K562 (cell line): ENCODE measurements at regions not wholly inside any gene's neighbourhood (a gene's known extent, or its start where the extent isn't known, plus 50 kb on each side); places are given as distances from the start of the nearest gene placed in this dataset.

Experiments used
- ATAC-seq: fragments of 200-7000 bp; cut with Tn5 transposase; 3 replicates; pipeline ENCODE4 v1.9.1; 2020; ENCODE audit warnings: moderate library complexity
- BruUV-seq: library from RNA; stranded (reverse); fragments of 400-500 nt; replicated peaks from 2 replicates; lab custom pipeline; 2021; lab: Mats Ljungman, UMichigan
- CTCF ChIA-PET: fragments of 300-600 bp; formaldehyde crosslinking; extraction: SDS; loops from one replicate; lab custom pipeline; 2021; ENCODE audit warnings: low intra/inter-chr PET ratio; lab: Yijun Ruan, JAX
- POLR2A ChIA-PET: fragments of 300-600, 350-650 bp; sonication (Branson Sonifier 250); formaldehyde crosslinking; extraction: SDS; loops from one replicate; lab custom pipeline; 2021; ENCODE audit warnings: antibody characterized with exemption, inconsistent platforms; lab: Yijun Ruan, JAX
- DNase-seq, 4 experiments: peaks; one replicate each; pipeline versions ENCODE4 v3.0.0 to v3.0.0-alpha.2; 2011 to 2018; ENCODE audit warnings: low spot score in 3 of 4, mixed read lengths in 3 of 4; ENCODE audit errors: extremely low read depth in 1 of 4
- FAIRE-seq: peaks from 2 replicates; lab custom pipeline; 2011; peaks lifted over from hg19 to GRCh38; lab: Jason Lieb, UNC
- H2AFZ ChIP-seq: 2 replicates; pipeline ENCODE4 v1.6.0; 2011; ENCODE audit warnings: low read depth, low read length, control low read depth, inconsistent platforms
- H3K27ac ChIP-seq: fragments of 200-600 bp; 3 replicates; pipeline ENCODE4 v1.8.0; 2011; ENCODE audit warnings: low read depth, mild to moderate bottlenecking, control low read depth, inconsistent platforms, low read length, moderate library complexity, mixed read lengths; ENCODE audit errors: extremely low read depth
- H3K27me3 ChIP-seq, 2 experiments: fragments of 300-600 bp in 1 of 2; 2 replicates in 1 of 2; 3 replicates in 1 of 2; pipeline versions ENCODE4 v1.6.0 to v1.8.0; 2011; ENCODE audit warnings: inconsistent platforms in 2 of 2, low read length in 2 of 2, mild to moderate bottlenecking in 1 of 2, mixed read lengths in 1 of 2, moderate library complexity in 1 of 2; ENCODE audit not compliant: control insufficient read depth in 2 of 2, insufficient read depth in 2 of 2
- H3K36me3 ChIP-seq: fragments of 300-600 bp; 3 replicates; pipeline ENCODE4 v1.8.0; 2011; ENCODE audit warnings: mild to moderate bottlenecking, low read length, inconsistent platforms; ENCODE audit not compliant: control insufficient read depth, insufficient read depth
- H3K4me1 ChIP-seq, 2 experiments: fragments of 200-600 bp in 1 of 2; replicated peaks in 1 of 2; 2 replicates in 1 of 2; 3 replicates in 1 of 2; pipeline versions ENCODE4 v1.5.1 to v1.8.0; 2011; ENCODE audit warnings: inconsistent platforms in 2 of 2, low read length in 2 of 2, mild to moderate bottlenecking in 1 of 2, mixed read lengths in 1 of 2, moderate library complexity in 1 of 2; ENCODE audit not compliant: control insufficient read depth in 2 of 2, insufficient read depth in 2 of 2
- H3K4me2 ChIP-seq: 2 replicates; pipeline ENCODE4 v1.6.1; 2011; ENCODE audit warnings: low read length, control low read depth, inconsistent platforms, mixed read lengths; ENCODE audit not compliant: insufficient read depth
- H3K4me3 ChIP-seq: fragments of 200-600 bp; sonication (generic), shearing (Covaris generic); 2 replicates; pipeline ENCODE4 v1.5.1; 2016; ENCODE audit warnings: control low read depth, inconsistent platforms
- H3K79me2 ChIP-seq: fragments of 200-600 bp; 3 replicates; pipeline ENCODE4 v1.8.0; 2011; ENCODE audit warnings: low read length, inconsistent platforms; ENCODE audit not compliant: control insufficient read depth, insufficient read depth
- H3K9ac ChIP-seq, 2 experiments: 2 replicates each; pipeline versions ENCODE4 v1.6.0 to v1.6.1; 2011; ENCODE audit warnings: low read depth in 2 of 2, low read length in 2 of 2, control low read depth in 1 of 2, inconsistent platforms in 1 of 2, mild to moderate bottlenecking in 1 of 2, mixed read lengths in 1 of 2; ENCODE audit not compliant: insufficient read depth in 1 of 2
- H3K9me1 ChIP-seq: one replicate; pipeline ENCODE4 v1.6.0; 2011; ENCODE audit warnings: inconsistent platforms, mild to moderate bottlenecking, low read length, moderate library complexity; ENCODE audit not compliant: control insufficient read depth, insufficient read depth
- H3K9me3 ChIP-seq: replicated peaks from 2 replicates; pipeline ENCODE4 v1.5.1; 2011; ENCODE audit warnings: low read depth, low read length, inconsistent platforms; ENCODE audit not compliant: control insufficient read depth, insufficient read depth
- H4K20me1 ChIP-seq: replicated peaks from 2 replicates; pipeline ENCODE4 v1.6.1; 2011; ENCODE audit warnings: low read length, inconsistent platforms, mixed read lengths; ENCODE audit not compliant: control insufficient read depth, insufficient read depth
- NR2F6 ChIP-seq: fragments of 450-650 bp; formaldehyde crosslinking; IDR thresholded peaks from 2 replicates; pipeline ENCODE4 v1.4.0; 2020; ENCODE audit warnings: mild to moderate bottlenecking
- POLR3G ChIP-seq: IDR thresholded peaks from 2 replicates; pipeline ENCODE4 v1.6.1; 2011; ENCODE audit not compliant: insufficient read length, insufficient replicate concordance; ENCODE audit errors: extremely low read depth
- WGBS: fragments of 100-300 bp; shearing (Covaris generic); methylation state at CpG from one replicate; pipeline ENCODE4 v1.1.6; 2016; ENCODE audit warnings: low coverage, mixed read lengths; ENCODE audit not compliant: insufficient coverage; ENCODE audit errors: missing lambda C conversion rate; 5-methylcytosine and 5-hydroxymethylcytosine counted together
- in situ Hi-C: fragments of 300-500 bp; cut with MboI; formaldehyde crosslinking; loops from 4 replicates; pipeline ENCODE4 v1.15.0; 2018; ENCODE audit warnings: inconsistent platforms, mixed read lengths
- intact Hi-C: fragments of 100-400 bp; cut with micrococcal nuclease; formaldehyde crosslinking; loops from 2 replicates; pipeline ENCODE4 v1.14.2; 2022
- TF ChIP-seq, protein P1 (sequence below): fragments of 250-450 bp; sonication (Bioruptor Pico); IDR thresholded peaks from 2 replicates; pipeline ENCODE4 v1.8.0; 2021; ENCODE audit warnings: moderate library complexity, mild to moderate bottlenecking, inconsistent platforms
- TF ChIP-seq, protein P2 (sequence below): fragments of 200-800 bp; sonication (Bioruptor generic); IDR thresholded peaks from 2 replicates; pipeline ENCODE4 v1.6.1; 2017; ENCODE audit warnings: missing genetic modification characterization, missing compliant biosample characterization
- TF ChIP-seq, protein P3 (sequence below): fragments of 450-650 bp; IDR thresholded peaks from 2 replicates; pipeline ENCODE4 v1.6.1; 2016; ENCODE audit warnings: mild to moderate bottlenecking

DNA sequence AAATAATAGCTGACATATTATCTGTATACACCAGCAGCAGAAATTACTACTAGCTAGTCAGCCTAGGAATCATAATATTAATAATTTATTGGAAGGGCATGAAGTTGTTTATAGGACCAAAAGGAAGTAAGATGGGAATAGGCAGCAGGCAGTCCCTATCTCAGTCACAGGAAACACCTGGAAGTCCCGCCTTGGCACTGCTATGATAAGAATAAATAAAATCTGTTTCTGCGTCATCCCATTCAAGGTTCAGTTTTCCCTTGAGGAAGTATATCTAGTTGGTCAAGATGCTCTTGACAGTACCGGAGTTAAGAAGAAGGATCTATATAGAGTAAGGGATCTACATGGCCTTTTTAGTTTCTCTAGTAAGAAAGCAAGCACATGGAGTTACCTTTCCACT is 830.8 kb downstream of the DIAPH3 start (continued):
- TF ChIP-seq, protein P1, sequence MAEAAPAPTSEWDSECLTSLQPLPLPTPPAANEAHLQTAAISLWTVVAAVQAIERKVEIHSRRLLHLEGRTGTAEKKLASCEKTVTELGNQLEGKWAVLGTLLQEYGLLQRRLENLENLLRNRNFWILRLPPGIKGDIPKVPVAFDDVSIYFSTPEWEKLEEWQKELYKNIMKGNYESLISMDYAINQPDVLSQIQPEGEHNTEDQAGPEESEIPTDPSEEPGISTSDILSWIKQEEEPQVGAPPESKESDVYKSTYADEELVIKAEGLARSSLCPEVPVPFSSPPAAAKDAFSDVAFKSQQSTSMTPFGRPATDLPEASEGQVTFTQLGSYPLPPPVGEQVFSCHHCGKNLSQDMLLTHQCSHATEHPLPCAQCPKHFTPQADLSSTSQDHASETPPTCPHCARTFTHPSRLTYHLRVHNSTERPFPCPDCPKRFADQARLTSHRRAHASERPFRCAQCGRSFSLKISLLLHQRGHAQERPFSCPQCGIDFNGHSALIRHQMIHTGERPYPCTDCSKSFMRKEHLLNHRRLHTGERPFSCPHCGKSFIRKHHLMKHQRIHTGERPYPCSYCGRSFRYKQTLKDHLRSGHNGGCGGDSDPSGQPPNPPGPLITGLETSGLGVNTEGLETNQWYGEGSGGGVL (CRISPR knock-in tag) = no peak
- TF ChIP-seq, protein P2, sequence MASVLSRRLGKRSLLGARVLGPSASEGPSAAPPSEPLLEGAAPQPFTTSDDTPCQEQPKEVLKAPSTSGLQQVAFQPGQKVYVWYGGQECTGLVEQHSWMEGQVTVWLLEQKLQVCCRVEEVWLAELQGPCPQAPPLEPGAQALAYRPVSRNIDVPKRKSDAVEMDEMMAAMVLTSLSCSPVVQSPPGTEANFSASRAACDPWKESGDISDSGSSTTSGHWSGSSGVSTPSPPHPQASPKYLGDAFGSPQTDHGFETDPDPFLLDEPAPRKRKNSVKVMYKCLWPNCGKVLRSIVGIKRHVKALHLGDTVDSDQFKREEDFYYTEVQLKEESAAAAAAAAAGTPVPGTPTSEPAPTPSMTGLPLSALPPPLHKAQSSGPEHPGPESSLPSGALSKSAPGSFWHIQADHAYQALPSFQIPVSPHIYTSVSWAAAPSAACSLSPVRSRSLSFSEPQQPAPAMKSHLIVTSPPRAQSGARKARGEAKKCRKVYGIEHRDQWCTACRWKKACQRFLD = no peak
- TF ChIP-seq, protein P3, sequence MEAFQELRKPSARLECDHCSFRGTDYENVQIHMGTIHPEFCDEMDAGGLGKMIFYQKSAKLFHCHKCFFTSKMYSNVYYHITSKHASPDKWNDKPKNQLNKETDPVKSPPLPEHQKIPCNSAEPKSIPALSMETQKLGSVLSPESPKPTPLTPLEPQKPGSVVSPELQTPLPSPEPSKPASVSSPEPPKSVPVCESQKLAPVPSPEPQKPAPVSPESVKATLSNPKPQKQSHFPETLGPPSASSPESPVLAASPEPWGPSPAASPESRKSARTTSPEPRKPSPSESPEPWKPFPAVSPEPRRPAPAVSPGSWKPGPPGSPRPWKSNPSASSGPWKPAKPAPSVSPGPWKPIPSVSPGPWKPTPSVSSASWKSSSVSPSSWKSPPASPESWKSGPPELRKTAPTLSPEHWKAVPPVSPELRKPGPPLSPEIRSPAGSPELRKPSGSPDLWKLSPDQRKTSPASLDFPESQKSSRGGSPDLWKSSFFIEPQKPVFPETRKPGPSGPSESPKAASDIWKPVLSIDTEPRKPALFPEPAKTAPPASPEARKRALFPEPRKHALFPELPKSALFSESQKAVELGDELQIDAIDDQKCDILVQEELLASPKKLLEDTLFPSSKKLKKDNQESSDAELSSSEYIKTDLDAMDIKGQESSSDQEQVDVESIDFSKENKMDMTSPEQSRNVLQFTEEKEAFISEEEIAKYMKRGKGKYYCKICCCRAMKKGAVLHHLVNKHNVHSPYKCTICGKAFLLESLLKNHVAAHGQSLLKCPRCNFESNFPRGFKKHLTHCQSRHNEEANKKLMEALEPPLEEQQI = no peak
- no peak for TF ChIP-seq POLR3G

DNA sequence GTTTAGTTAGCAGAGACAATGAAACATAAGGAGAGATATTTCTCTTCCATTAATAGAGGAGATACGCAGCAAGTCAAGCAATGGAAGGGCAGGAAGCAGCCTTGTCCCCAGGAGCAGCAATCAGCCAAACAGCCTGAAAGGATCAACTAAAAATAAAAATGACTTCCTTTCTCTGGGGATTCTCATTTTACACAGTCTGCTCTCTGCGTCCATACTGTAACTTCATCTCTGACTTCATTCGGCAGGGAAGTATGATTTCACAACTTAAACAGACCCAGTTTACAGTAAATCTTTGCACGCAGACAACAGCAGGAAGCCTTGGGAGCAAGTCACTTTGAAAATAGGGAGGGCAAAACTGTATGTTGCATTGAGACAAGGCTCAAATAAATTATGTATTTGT is 826.7 kb downstream of the DIAPH3 start:
- ATAC-seq (no peak), FAIRE-seq (no peak), DNase-seq (no peak)
- H3K79me2 ChIP-seq = no peaks in the 10 kb centered on the region
- CTCF ChIA-PET = no interaction called here
- no peaks in the 10 kb centered on the region for H3K4me1 ChIP-seq
- H3K9me1 ChIP-seq = no peaks in the 10 kb centered on the region
- in situ Hi-C loops (no loop called here), intact Hi-C loops (no loop called here)
- no peak overlapping the region for H3K27ac ChIP-seq
- H3K4me3 ChIP-seq = no peak overlapping the region
- H3K4me2 ChIP-seq = no peak overlapping the region
- 0% methylated on average over 4 of the region's 4 CpGs for WGBS
- POLR2A ChIA-PET = no interaction called here
- no peaks in the 10 kb centered on the region for H3K9me3 ChIP-seq
- H3K9ac ChIP-seq = no peak overlapping the region
- no peaks in the 10 kb centered on the region; a peak in 1 of 5 replicates for H3K27me3 ChIP-seq
- no peak overlapping the region for H2AFZ ChIP-seq
- H3K36me3 ChIP-seq = no peaks in the 10 kb centered on the region
- BruUV-seq = no TSS peak
- no peaks in the 10 kb centered on the region for H4K20me1 ChIP-seq
- TF ChIP-seq NR2F6 (CRISPR knock-in tag) = no peak
